Inferior parietal cortex (tissue), 1 donor: ENCODE measurements at regions not wholly inside any gene's neighbourhood (a gene's known extent, or its start where the extent isn't known, plus 50 kb on each side); places are given as distances from the start of the nearest gene placed in this dataset.

Experiments
- DNase-seq: peaks from one replicate; pipeline ENCODE4 v3.0.0-alpha.2; 2016; ENCODE audit errors: extremely low spot score

DNA sequence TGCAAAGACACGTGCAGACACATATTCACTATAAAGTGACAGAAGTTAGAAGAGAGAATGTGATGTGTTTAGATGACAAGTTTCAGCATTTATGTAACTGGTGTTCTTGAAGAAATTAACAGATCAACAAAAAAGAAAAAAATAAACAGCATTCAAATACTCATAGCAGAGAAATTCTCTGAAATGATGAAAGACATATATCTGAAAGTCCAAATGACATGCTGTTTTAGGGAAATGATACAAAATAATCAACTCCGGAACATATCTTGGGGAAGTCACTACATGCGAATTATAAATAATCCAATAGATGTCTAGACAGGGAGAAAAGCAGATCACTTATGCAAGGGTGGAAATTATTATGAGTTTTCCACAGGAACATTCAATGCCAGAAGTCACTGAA, 146.0 kb downstream of the SPANXN4 start:
- DNase-seq = no peak

DNA sequence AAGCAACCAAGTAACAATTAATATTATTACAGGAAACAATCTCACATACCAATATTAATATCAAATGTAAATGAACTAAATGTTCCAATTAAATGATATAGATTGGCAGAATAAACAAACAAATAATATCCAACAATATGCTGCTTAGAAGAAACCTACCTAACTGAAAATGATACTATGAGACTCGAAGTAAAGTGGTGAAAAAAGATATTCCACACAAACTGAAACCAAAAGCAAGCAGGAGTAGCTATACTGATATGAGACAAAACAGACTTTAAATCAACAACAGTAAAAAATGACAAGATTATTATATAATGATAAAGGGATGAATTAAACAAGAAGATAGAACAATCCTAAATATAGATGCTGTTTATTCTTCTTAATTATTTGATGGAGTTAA, 140.1 kb downstream of the SPANXN4 start:
- no peak for DNase-seq

DNA sequence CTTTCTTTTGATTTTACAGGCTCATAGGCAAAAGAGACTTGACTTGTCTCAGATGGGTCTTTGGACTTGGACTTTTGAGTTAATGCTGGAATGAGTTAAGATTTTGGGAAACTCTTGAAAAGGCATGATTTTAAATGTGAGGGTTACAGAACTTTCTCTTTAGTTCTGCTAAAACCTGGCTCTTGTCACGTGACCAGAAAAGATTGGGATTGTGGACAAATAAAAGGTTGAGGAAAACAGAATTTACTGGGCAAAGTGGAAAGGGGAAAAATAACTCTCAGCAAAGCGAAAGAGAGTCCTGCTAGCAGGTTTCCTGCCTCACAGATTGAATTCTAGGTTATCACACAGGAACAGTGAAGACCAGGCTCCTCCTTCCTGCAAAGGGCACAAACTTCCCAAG, 114.0 kb downstream of the SPANXN4 start:
- DNase-seq = no peak

DNA sequence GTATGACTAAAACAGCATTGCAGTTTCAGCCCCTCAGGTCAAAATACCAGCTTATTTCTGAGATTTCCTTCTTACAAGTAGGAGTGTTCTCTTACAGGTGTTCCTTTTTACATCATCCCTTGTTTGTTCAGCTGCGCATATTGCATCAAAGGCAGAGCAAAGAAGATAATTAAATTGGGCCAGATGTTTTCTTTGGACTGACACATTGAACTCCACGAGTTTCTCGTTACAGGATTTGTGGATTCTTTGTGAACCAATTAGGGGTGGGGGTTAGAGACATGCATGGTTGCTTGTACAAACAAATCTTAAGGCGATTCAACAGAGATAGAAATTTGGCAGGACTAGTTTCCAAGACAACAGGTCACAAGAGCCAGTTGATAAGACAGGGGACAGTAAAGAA, 95.7 kb downstream of the SPANXN4 start:
- DNase-seq = no peak

DNA sequence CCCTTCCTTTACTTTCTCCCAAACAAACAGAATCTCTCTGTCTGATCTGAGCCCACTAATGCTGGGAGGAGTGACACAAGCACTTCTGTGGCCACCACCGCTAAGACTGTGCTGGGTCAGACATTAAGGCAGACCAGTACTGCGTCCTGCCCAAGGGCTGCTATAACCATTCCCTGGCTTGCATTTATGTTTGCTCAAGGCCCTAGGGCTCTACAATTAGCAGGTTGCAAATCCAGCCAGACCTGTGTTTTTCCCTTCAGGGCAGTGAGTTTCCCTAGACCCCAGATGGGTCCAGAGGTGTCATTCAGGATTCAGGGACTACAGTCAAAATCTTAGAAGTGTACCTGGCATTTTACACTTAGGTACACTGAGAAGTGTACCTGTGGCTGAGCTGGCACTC, 89.7 kb downstream of the SPANXN4 start:
- DNase-seq = no peak

DNA sequence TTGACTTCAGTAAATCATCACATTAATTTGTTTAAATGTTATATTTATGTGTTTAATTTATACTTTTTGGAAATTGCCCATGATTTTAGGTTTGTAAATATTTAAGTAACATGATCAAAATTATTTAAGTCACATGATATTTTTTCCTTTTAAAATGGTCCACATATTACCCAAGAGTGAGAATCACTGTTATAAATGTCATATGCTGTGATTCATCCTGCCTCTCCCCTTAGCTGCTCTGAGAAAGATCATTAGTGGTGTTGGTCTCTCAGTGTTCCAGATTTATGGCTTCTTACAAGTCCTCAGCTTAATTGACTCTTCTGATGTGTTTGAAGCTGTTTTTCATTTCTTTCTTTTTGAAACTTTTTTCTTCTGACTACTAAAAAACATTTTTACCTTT, 70.1 kb downstream of the SPANXN4 start:
- no peak for DNase-seq

DNA sequence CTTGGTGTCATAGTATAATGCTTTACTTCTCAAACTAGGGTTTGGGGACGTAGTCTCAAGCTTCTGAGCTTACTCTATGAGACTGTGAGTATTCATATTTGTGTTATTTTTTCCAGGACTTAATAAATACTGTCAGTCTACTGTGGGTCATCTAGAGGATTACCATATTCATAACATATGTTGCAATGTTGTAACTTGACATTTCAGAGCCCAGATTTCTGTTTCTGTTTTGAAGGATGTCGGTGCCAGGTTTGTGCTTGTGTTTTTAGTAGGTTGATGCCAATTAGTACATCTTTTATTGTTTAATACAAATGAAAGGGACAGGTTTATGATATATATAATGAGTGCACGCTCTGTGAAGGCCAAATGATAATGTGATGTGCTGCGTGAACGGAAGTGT, 69.6 kb downstream of the SPANXN4 start:
- DNase-seq = no peak

DNA sequence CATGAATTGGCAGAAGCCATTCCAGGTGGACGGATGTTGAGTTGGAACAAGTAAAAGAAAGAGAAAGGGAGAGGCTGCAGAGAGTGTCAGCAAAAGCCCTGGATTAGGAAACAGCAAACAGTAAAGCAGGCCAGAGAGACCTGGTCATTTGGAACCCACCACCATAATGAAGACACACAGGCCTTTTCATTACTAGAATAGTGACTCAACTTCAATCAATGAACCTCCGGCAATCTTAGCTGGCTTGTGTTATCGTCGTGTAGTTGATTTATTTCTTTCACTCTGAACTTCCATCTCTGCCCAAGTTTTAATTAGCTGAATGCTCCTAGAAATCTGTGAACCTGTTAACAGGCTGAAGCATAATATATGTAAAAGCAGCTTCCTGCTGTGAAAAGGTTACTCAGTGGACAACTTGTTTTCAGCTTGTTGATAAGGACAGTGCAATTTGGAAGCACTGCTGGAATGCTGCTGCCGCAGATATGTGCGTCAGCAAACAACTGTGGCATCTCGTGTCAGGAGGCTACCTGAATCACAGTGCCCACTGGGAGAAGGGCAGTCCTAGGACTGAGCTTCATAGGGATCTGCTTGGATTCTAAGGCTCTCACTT, 68.8 kb downstream of the SPANXN4 start:
- no peak for DNase-seq
